HG03280 (cell line): ENCODE measurements at regions not wholly inside any gene's neighbourhood (a gene's known extent, or its start where the extent isn't known, plus 50 kb on each side); places are given as distances from the start of the nearest gene placed in this dataset.
"Not testable (repeated sequence)": the region's sequence is repeated elsewhere in the genome, so short reads cannot be mapped to it uniquely, and the experiment has no call there.

Experiments
- ATAC-seq: cut with Tn5 transposase; IDR thresholded peaks from one replicate; pipeline ENCODE4 v1.9.1; 2021; ENCODE audit warnings: mild to moderate bottlenecking, moderate library complexity; ENCODE audit not compliant: unreplicated experiment

GRCh38 chr4:171538601-171539100 is 274.6 kb upstream of the GALNTL6 start:
- ATAC-seq: no peak

- no peak for ATAC-seq
Measured at GRCh38 chr4:171534391-171534790, 278.8 kb upstream of the GALNTL6 start.

- ATAC-seq: no peak
Measured at GRCh38 chr4:171532968-171533367, 280.2 kb upstream of the GALNTL6 start.

- no peak for ATAC-seq
Measured at GRCh38 chr4:171524903-171525302, 288.3 kb upstream of the GALNTL6 start.

GRCh38 chr4:171521726-171522125 is 291.5 kb upstream of the GALNTL6 start:
- ATAC-seq: no peak

GRCh38 chr4:171519457-171519856 is 293.7 kb upstream of the GALNTL6 start:
- no peak for ATAC-seq

- no peak for ATAC-seq
Measured at GRCh38 chr4:171517883-171518282, 295.3 kb upstream of the GALNTL6 start.

- no peak for ATAC-seq
Measured at GRCh38 chr4:171516694-171517093, 296.5 kb upstream of the GALNTL6 start.

GRCh38 chr4:171484681-171485080 is 328.5 kb upstream of the GALNTL6 start:
- no peak for ATAC-seq

GRCh38 chr4:171478181-171478580 is 335.0 kb upstream of the GALNTL6 start:
- ATAC-seq: no peak

- not testable (repeated sequence) for ATAC-seq
Measured at GRCh38 chr4:171475111-171475510, 338.1 kb upstream of the GALNTL6 start.

GRCh38 chr4:171473155-171473554 is 340.0 kb upstream of the GALNTL6 start:
- ATAC-seq: no peak

GRCh38 chr4:171472230-171472629 is 341.0 kb upstream of the GALNTL6 start:
- no peak for ATAC-seq

GRCh38 chr4:171464499-171464898 is 348.7 kb upstream of the GALNTL6 start:
- no peak for ATAC-seq

- ATAC-seq: no peak
Measured at GRCh38 chr4:171461191-171461590, 352.0 kb upstream of the GALNTL6 start.

GRCh38 chr4:171448919-171449481 is 364.2 kb upstream of the GALNTL6 start:
- ATAC-seq: no peak

GRCh38 chr4:171448358-171448757 is 364.8 kb upstream of the GALNTL6 start:
- ATAC-seq: no peak

GRCh38 chr4:171441300-171441941 is 371.8 kb upstream of the GALNTL6 start:
- no peak for ATAC-seq

GRCh38 chr4:171433674-171434073 is 379.5 kb upstream of the GALNTL6 start:
- ATAC-seq: no peak

GRCh38 chr4:171432536-171432935 is 380.7 kb upstream of the GALNTL6 start:
- ATAC-seq: no peak

- ATAC-seq: no peak
Measured at GRCh38 chr4:171430495-171430894, 382.7 kb upstream of the GALNTL6 start.

- no peak for ATAC-seq
Measured at GRCh38 chr4:171397175-171397574, 416.0 kb upstream of the GALNTL6 start.

GRCh38 chr4:171390626-171391025 is 422.6 kb upstream of the GALNTL6 start:
- ATAC-seq: no peak
